IPS-20b (cell line): ENCODE measurements at regions not wholly inside any gene's neighbourhood (a gene's known extent, or its start where the extent isn't known, plus 50 kb on each side); places are given as distances from the start of the nearest gene placed in this dataset.

Experiments used
- H3K27ac ChIP-seq: one replicate; pipeline ENCODE4 v1.5.1; 2013; ENCODE audit warnings: low read length
- H3K27me3 ChIP-seq: 2 replicates; pipeline ENCODE4 v1.6.1; 2013; ENCODE audit warnings: mild to moderate bottlenecking, low read length, inconsistent platforms; ENCODE audit not compliant: insufficient read depth
- H3K36me3 ChIP-seq: 2 replicates; pipeline ENCODE4 v1.6.1; 2013; ENCODE audit warnings: low read depth, mild to moderate bottlenecking, inconsistent platforms, low read length, moderate library complexity; ENCODE audit not compliant: insufficient read depth
- H3K4me1 ChIP-seq: 2 replicates; pipeline ENCODE4 v1.6.1; 2013; ENCODE audit warnings: mild to moderate bottlenecking, control low read depth, inconsistent platforms, low read length, moderate library complexity; ENCODE audit not compliant: insufficient read depth
- H3K4me3 ChIP-seq: 2 replicates; pipeline ENCODE4 v1.5.1; 2013; ENCODE audit warnings: mild to moderate bottlenecking, low read length, inconsistent platforms
- H3K9ac ChIP-seq: 2 replicates; pipeline ENCODE4 v1.6.1; 2013; ENCODE audit warnings: low read depth, mild to moderate bottlenecking, inconsistent platforms, low read length, moderate library complexity
- H3K9me3 ChIP-seq: 2 replicates; pipeline ENCODE4 v1.6.1; 2013; ENCODE audit warnings: mild to moderate bottlenecking, low read depth, low read length, inconsistent platforms; ENCODE audit not compliant: insufficient read depth

DNA sequence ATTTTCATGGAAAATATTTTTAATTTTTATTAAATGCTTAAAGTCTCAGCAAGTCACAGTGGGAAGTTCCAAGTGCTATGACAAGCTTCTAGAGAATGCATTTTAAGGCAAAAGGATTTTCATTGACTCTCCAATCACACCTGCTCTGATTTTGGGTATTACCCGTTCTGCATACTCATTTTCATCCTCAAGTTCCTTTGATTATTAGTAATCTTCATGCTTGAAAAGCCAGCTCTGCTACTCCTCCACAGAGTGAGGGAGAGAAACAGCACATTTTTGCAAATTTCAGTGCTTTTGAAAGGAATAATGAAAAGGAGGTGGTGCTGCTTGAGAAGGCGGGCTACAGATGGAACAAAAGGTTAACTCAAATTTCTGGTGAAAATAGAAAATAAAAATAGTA, 450.7 kb downstream of the NSUN3 start:
- Histone ChIP-seq H3K9ac (no peak overlapping the region), H3K27ac (no peak overlapping the region), H3K27me3 (no peaks in the 10 kb centered on the region), H3K36me3 (no peaks in the 10 kb centered on the region), H3K4me1 (no peaks in the 10 kb centered on the region), H3K9me3 (no peaks in the 10 kb centered on the region), H3K4me3 (no peak overlapping the region)

DNA sequence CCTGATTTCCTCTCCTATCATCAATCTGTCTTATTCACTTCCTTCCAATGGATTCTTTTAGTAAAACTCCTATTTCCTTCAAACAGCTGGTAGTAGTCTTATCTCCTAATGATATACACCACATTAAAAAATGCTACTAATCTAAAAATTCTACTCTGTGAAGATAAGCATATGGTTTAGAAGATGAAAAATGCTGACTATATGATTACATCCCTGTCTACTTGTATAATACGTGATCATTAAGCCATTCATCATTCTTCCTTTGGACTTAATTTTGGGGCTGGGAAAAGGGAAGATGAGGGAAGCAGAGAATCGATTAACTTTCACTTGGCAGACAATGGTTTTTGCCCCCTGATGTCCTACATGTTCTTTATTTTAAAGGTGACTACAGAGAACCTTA, 453.1 kb downstream of the NSUN3 start:
- H3K9ac ChIP-seq, result no peak overlapping the region
- no peaks in the 10 kb centered on the region for H3K9me3 ChIP-seq
- H3K27me3 ChIP-seq, result no peaks in the 10 kb centered on the region
- H3K4me1 ChIP-seq, result no peaks in the 10 kb centered on the region
- no peaks in the 10 kb centered on the region for H3K36me3 ChIP-seq
- no peak overlapping the region for H3K27ac ChIP-seq
- no peak overlapping the region for H3K4me3 ChIP-seq

DNA sequence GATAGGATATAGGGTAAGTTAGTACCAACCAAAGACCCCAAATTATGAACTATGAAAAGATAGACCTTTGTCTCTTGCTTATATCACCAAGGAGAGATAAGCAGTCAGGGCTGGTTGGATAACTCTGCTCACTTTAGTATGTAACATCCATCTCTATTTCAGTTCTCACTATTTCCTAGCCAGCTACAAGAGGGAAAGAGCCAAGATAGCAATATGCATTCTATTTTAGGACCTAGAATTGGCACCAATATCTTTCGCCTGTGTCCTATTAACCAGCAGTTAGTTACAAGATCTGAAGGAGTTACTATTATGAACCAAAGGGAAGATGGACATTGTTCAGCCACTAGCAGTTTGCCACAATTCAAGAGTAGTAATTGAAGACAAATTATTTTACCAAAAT, 457.5 kb downstream of the NSUN3 start:
- Histone ChIP-seq H3K9me3 (no peaks in the 10 kb centered on the region), H3K27me3 (no peaks in the 10 kb centered on the region), H3K4me3 (no peak overlapping the region), H3K36me3 (no peaks in the 10 kb centered on the region), H3K4me1 (no peaks in the 10 kb centered on the region), H3K9ac (no peak overlapping the region), H3K27ac (no peak overlapping the region)

DNA sequence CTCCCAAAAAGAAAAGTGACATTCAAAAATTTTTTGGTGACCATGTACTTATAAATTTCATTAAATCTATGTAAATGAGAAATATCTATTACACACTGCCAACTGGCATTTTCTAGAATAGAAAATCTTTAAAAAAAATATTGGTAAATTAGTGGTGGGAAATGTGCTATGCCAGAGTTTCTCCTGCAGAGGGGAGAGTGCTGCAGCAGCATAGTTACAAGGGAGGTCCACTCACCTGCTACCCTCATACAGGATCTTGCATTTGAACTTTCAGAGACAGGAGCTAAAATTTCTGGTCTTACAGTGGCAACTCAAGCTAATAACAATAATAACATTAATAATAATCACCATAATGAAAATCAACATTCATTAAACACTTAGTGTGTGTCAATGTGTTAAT, 459.6 kb downstream of the NSUN3 start:
- Histone ChIP-seq H3K4me3 (no peak overlapping the region), H3K36me3 (no peaks in the 10 kb centered on the region), H3K27ac (no peak overlapping the region), H3K9me3 (no peaks in the 10 kb centered on the region), H3K27me3 (no peaks in the 10 kb centered on the region), H3K4me1 (no peaks in the 10 kb centered on the region), H3K9ac (no peak overlapping the region)

DNA sequence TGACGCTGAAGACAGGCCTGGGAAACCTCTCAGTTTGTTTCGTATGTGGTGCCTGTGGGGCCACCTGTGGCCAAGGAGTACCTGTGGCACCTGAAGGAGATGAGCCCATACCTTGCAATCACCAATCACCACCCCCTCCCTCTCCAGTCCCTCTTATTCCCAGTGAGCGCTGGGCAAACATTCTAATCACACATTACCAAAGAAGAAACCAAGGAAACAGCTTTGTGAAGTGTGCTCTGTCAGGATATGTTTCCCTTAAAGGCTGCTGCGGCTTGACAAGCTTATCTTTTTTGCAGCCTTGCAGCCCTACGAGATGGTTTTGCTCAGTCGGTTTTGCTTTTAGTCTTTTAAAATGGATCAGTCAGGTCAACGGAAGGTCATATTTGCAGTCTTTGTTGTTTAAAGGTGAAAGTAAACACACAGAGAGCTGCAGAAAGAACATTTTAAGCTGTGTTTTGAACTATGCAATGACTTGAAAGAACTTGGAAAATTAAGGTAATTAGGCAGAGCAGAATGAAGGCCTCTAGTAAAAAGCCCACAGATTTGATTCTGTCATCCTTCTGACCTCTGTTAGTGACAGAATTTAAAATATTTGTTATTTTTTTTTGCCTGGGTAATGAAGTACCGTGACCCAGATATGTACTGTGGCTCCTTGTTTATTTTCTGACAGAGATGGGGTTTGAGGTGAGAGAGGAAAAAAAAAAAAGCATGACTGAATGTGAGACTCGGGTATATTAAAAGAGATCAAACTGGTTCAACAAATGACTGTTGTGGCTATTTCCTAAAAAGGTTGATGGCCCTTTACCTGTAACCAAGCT, 461.4 kb downstream of the NSUN3 start:
- Histone ChIP-seq H3K9ac (no peak overlapping the region), H3K36me3 (no peaks in the 10 kb centered on the region), H3K9me3 (no peaks in the 10 kb centered on the region), H3K4me1 (no peaks in the 10 kb centered on the region), H3K27me3 (no peaks in the 10 kb centered on the region), H3K27ac (no peak overlapping the region), H3K4me3 (no peak overlapping the region)

DNA sequence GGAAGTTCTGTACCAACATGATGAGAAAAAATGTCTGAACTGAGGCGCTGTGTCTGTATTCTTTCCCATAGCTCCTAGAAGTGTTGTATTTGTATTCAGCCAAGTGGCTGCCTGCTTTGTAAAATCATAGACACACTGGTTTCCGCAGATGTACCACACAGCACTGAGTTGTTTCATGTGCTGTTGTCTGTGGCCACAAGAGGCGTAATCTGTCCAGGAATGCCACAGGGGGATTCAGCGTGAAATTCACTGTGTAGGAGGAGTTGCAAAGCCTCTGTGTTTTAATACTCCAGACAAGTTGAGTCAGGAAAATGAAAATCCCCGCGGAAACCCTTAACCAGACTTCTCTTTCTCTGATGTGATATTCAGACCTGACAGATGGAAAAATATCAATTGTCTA, 462.2 kb downstream of the NSUN3 start:
- H3K4me1 ChIP-seq, result no peaks in the 10 kb centered on the region
- no peak overlapping the region for H3K27ac ChIP-seq
- no peak overlapping the region for H3K4me3 ChIP-seq
- H3K27me3 ChIP-seq, result no peaks in the 10 kb centered on the region
- H3K9ac ChIP-seq, result no peak overlapping the region
- no peaks in the 10 kb centered on the region for H3K36me3 ChIP-seq
- no peaks in the 10 kb centered on the region for H3K9me3 ChIP-seq

DNA sequence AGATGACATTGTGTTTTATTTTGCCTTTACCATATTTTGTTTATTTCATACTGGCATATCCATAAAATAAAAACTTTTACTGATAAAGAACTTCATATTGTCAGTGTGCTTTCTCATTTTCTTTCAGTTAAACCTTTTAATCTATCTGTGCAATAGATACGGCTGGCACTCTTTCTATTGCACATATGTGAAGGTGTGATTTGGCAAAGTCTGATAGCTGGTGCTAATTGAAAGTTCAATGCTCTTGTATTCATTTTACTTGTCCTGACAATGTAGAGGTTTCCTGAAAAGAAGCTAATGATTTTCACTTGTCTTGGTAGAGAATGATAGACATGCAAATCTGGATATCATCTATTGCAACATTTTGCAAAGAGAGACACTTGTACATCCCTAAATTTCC, 467.0 kb downstream of the NSUN3 start:
- H3K27ac ChIP-seq, result no peak overlapping the region
- H3K4me3 ChIP-seq, result no peak overlapping the region
- no peak overlapping the region for H3K9ac ChIP-seq
- H3K36me3 ChIP-seq, result no peaks in the 10 kb centered on the region
- no peaks in the 10 kb centered on the region for H3K4me1 ChIP-seq
- no peaks in the 10 kb centered on the region for H3K27me3 ChIP-seq
- no peaks in the 10 kb centered on the region for H3K9me3 ChIP-seq

DNA sequence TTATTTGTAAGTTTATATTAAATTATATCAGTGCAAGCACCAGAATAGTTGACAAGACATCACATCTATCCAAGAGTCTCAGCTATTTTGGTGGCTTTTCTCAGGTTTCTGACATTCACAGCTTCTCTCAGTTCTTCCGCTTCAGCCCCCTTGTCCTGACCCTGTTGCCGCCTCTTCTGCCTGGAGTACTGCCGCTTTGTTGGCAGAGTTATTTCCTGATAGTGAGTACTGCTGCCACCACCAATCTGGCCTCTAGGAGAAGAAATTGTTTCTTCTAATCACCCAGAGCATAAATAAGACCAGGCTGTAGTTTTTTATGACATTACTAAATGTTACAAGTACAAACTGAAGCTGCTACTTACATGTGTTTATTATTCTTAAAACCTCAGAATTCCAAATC, 470.1 kb downstream of the NSUN3 start:
- Histone ChIP-seq H3K36me3 (no peaks in the 10 kb centered on the region), H3K4me1 (no peaks in the 10 kb centered on the region), H3K27ac (no peak overlapping the region), H3K27me3 (no peaks in the 10 kb centered on the region), H3K9me3 (no peaks in the 10 kb centered on the region), H3K4me3 (no peak overlapping the region), H3K9ac (no peak overlapping the region)

DNA sequence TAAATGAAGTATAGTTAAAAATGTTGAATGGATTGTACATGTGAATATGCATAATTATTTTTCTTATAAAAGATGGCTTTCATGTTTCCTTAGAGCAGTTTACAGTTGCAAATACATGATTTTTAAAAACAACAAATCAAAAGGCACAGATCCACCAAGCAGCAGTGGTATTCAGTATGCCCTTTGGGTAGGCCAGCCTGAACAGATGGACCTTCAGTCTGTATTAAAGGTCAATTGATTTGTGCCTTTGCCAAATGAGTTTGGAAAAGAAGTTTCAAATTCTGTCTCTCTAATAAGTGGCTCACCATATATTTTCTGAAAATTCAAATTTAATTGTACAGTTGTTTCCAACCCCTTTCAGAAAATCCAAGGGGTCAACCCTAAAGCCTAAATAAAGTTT, 477.1 kb downstream of the NSUN3 start:
- H3K36me3 ChIP-seq, result no peaks in the 10 kb centered on the region
- H3K4me1 ChIP-seq, result no peaks in the 10 kb centered on the region
- no peak overlapping the region for H3K9ac ChIP-seq
- H3K27me3 ChIP-seq, result no peaks in the 10 kb centered on the region
- H3K9me3 ChIP-seq, result no peaks in the 10 kb centered on the region
- H3K27ac ChIP-seq, result no peak overlapping the region
- no peak overlapping the region for H3K4me3 ChIP-seq

DNA sequence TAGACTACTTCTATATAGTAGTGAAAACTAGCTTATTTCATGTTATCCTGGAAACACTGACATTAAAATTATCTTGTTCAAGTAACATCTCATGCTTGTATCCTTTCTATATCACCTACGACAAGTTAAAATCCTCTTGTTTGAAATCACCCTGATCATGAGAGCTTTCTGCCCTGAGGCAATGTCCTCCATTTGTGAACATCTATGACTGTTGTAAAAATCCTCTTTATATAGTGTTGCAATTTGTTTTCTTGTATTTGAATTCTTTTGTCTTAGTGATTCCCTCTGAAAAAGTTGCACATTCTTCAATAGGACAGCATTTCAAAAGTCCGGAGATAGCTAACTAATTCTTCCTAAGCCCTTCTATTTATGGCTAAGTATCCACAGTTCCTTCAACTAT, 480.3 kb downstream of the NSUN3 start:
- Histone ChIP-seq H3K4me1 (no peaks in the 10 kb centered on the region), H3K4me3 (no peak overlapping the region), H3K9ac (no peak overlapping the region), H3K36me3 (no peaks in the 10 kb centered on the region), H3K9me3 (no peaks in the 10 kb centered on the region), H3K27me3 (no peaks in the 10 kb centered on the region), H3K27ac (no peak overlapping the region)

DNA sequence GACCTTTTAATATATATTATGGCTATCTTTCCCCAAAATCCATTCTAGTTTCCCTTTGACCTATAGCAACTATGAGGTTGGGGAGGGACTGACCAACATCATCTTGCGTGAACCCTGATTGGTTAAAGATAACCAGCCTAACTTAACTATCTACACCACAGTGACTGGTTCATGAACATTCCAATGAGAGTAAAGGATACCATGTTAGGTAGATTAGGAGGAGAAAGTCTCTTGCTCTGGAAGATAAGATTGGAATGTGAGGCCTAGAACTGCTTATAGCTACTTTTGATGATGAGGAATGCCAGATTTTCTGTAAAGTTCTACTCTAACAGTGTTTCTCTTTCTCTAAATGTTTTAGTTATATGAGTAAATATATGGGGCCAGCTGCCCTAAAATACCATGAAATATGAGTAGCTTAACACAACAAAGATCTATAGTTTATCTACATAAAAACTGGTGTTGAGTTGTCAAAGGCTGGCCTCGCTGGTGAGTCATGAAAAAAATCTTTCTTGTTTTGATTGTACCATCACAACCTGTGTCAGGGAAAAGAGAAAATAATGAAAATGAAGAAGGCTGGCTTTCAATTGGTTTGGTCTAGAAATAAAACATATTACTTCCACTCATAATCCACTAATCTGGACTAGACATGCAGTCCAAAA, 481.4 kb downstream of the NSUN3 start:
- Histone ChIP-seq H3K4me1 (no peaks in the 10 kb centered on the region), H3K27me3 (no peaks in the 10 kb centered on the region), H3K27ac (no peak overlapping the region), H3K9ac (no peak overlapping the region), H3K9me3 (no peaks in the 10 kb centered on the region), H3K4me3 (no peak overlapping the region), H3K36me3 (no peaks in the 10 kb centered on the region)

DNA sequence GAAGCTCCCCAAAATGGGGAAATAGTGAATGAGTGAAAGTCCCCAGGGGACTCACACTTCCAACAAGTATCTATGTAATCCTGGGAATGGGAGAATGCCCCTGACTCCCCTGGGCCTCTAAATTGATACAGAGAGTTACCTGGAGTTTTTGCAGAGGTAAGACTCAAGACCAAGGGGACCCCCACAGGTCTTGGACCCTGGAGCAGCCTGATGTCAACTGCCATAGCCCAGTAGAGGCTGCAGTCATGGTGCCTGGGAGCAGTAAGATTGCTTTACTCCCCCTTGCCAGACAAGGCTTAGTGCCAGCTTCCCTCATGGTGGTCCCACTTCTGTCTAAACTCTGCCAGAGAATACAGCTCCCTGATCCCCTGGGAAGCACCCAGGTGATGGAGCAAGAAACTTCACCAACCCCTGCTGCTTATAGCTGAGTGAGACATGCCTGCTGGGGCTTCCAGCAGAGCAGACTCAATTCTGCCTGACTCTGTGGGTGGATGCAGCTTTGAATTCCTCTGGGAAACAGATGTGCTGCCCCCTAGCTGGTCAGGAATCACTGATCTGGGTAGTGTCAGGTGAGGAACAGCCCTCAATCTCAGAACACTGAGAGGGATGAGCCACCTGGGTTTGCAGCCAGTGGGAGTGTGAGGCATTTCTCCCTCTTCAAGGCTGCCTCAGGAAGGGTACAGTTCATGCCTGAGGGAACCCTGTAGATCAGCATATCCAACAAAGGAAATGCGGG, 485.9 kb downstream of the NSUN3 start:
- Histone ChIP-seq H3K4me3 (no peak overlapping the region), H3K9ac (no peak overlapping the region), H3K27ac (no peak overlapping the region), H3K4me1 (no peaks in the 10 kb centered on the region), H3K36me3 (no peaks in the 10 kb centered on the region), H3K27me3 (no peaks in the 10 kb centered on the region), H3K9me3 (no peaks in the 10 kb centered on the region)
